ENCODE measurements at regions not wholly inside any gene's neighbourhood (a gene's known extent, or its start where the extent isn't known, plus 50 kb on each side); places are given as distances from the start of the nearest gene placed in this dataset.

- Mint-ChIP-seq H3K4me1 (no peaks in the 10 kb centered on the region), H3K4me3 (no peak overlapping the region), H3K36me3 (no peaks in the 10 kb centered on the region), H3K27me3 (no peaks in the 10 kb centered on the region), H3K9me3 (peaks cover 2 to 13% (median 5%) of the 10 kb centered on the region in 3 donors), H3K27ac (no peak overlapping the region)
These were observed 366.7 kb upstream of the IRX4 start for GRCh38 chr5:2249442-2249841.

GRCh38 chr5:2249026-2249425 is 366.3 kb upstream of the IRX4 start:
- H3K27me3 Mint-ChIP-seq, result no peaks in the 10 kb centered on the region
- no peak overlapping the region for H3K27ac Mint-ChIP-seq
- peaks cover 2 to 13% (median 4%) of the 10 kb centered on the region in 3 donors for H3K9me3 Mint-ChIP-seq
- H3K4me3 Mint-ChIP-seq, result no peak overlapping the region
- no peaks in the 10 kb centered on the region for H3K4me1 Mint-ChIP-seq
- no peaks in the 10 kb centered on the region for H3K36me3 Mint-ChIP-seq

- H3K36me3 Mint-ChIP-seq, result no peaks in the 10 kb centered on the region
- peaks cover 2 to 7% (median 5%) of the 10 kb centered on the region in 3 donors for H3K9me3 Mint-ChIP-seq
- H3K4me1 Mint-ChIP-seq, result peaks cover 0 to 1% (median 0%) of the 10 kb centered on the region in 3 donors
- H3K4me3 Mint-ChIP-seq, result no peak overlapping the region
- H3K27me3 Mint-ChIP-seq, result no peaks in the 10 kb centered on the region
- H3K27ac Mint-ChIP-seq, result no peak overlapping the region
These were observed 359.8 kb upstream of the IRX4 start for GRCh38 chr5:2242539-2242938.

- Mint-ChIP-seq H3K27ac (no peak overlapping the region), H3K27me3 (no peaks in the 10 kb centered on the region), H3K36me3 (peaks cover 1% of the 10 kb centered on the region)
These were observed 359.1 kb upstream of the IRX4 start for GRCh38 chr5:2241842-2242241.

GRCh38 chr5:2240118-2240904 is 357.6 kb upstream of the IRX4 start:
- H3K4me3 Mint-ChIP-seq, result no peak overlapping the region
- H3K4me1 Mint-ChIP-seq, result peaks cover 0 to 1% (median 0%) of the 10 kb centered on the region in 3 donors
- H3K27ac Mint-ChIP-seq, result no peak overlapping the region
- H3K9me3 Mint-ChIP-seq, result peaks cover 3 to 20% (median 8%) of the 10 kb centered on the region in 3 donors
- H3K27me3 Mint-ChIP-seq, result no peaks in the 10 kb centered on the region
- peaks cover 1% of the 10 kb centered on the region for H3K36me3 Mint-ChIP-seq

More at GRCh38 chr5:2241842-2242241, 359.1 kb upstream of the IRX4 start:
- peaks cover 0 to 1% (median 0%) of the 10 kb centered on the region in 3 donors for H3K4me1 Mint-ChIP-seq
- no peak overlapping the region for H3K4me3 Mint-ChIP-seq
- peaks cover 1 to 8% (median 7%) of the 10 kb centered on the region in 3 donors for H3K9me3 Mint-ChIP-seq

- no peak overlapping the region for H3K4me3 Mint-ChIP-seq
- H3K4me1 Mint-ChIP-seq, result peaks cover 0 to 1% (median 0%) of the 10 kb centered on the region in 3 donors
- H3K27ac Mint-ChIP-seq, result no peak overlapping the region
- peaks cover 3% of the 10 kb centered on the region for H3K36me3 Mint-ChIP-seq
- H3K9me3 Mint-ChIP-seq, result peaks cover 9 to 25% (median 10%) of the 10 kb centered on the region in 3 donors
- no peaks in the 10 kb centered on the region for H3K27me3 Mint-ChIP-seq
These were observed 356.6 kb upstream of the IRX4 start for GRCh38 chr5:2239201-2239910.

- Mint-ChIP-seq H3K4me1 (peaks cover 0 to 1% (median 0%) of the 10 kb centered on the region in 3 donors), H3K36me3 (peaks cover 3% of the 10 kb centered on the region), H3K4me3 (no peak overlapping the region), H3K27ac (no peak overlapping the region), H3K9me3 (peaks cover 9 to 31% (median 10%) of the 10 kb centered on the region in 3 donors), H3K27me3 (no peaks in the 10 kb centered on the region)
These were observed 356.0 kb upstream of the IRX4 start for GRCh38 chr5:2238732-2239131.

GRCh38 chr5:2227433-2227832 is 344.7 kb upstream of the IRX4 start:
- Mint-ChIP-seq H3K36me3 (no peaks in the 10 kb centered on the region), H3K27me3 (peaks cover 3% of the 10 kb centered on the region), H3K9me3 (peaks cover 0 to 3% (median 0%) of the 10 kb centered on the region in 3 donors), H3K27ac (no peak overlapping the region), H3K4me1 (no peaks in the 10 kb centered on the region), H3K4me3 (no peak overlapping the region)

- Mint-ChIP-seq H3K36me3 (no peaks in the 10 kb centered on the region), H3K27ac (no peak overlapping the region), H3K4me1 (no peaks in the 10 kb centered on the region), H3K9me3 (peaks cover 0 to 3% (median 0%) of the 10 kb centered on the region in 3 donors), H3K4me3 (no peak overlapping the region), H3K27me3 (peaks cover 3% of the 10 kb centered on the region)
These were observed 342.0 kb upstream of the IRX4 start for GRCh38 chr5:2224689-2225088.

GRCh38 chr5:2223303-2223702 is 340.6 kb upstream of the IRX4 start:
- peaks cover 0 to 3% (median 0%) of the 10 kb centered on the region in 3 donors for H3K9me3 Mint-ChIP-seq
- no peak overlapping the region for H3K4me3 Mint-ChIP-seq
- no peaks in the 10 kb centered on the region for H3K4me1 Mint-ChIP-seq
- no peaks in the 10 kb centered on the region for H3K36me3 Mint-ChIP-seq
- H3K27ac Mint-ChIP-seq, result no peak overlapping the region
- peaks cover 3% of the 10 kb centered on the region for H3K27me3 Mint-ChIP-seq

GRCh38 chr5:2222246-2222992 is 339.7 kb upstream of the IRX4 start:
- H3K9me3 Mint-ChIP-seq, result peaks cover 0 to 3% (median 0%) of the 10 kb centered on the region in 3 donors
- no peaks in the 10 kb centered on the region for H3K36me3 Mint-ChIP-seq
- no peak overlapping the region for H3K4me3 Mint-ChIP-seq
- peaks cover 2% of the 10 kb centered on the region for H3K27me3 Mint-ChIP-seq
- no peak overlapping the region for H3K27ac Mint-ChIP-seq
- no peaks in the 10 kb centered on the region for H3K4me1 Mint-ChIP-seq

- Mint-ChIP-seq H3K27ac (no peak overlapping the region), H3K9me3 (peaks cover 0 to 3% (median 0%) of the 10 kb centered on the region in 3 donors), H3K4me1 (no peaks in the 10 kb centered on the region), H3K36me3 (no peaks in the 10 kb centered on the region), H3K27me3 (peaks cover 2% of the 10 kb centered on the region), H3K4me3 (no peak overlapping the region)
These were observed 338.7 kb upstream of the IRX4 start for GRCh38 chr5:2221450-2221849.

- no peaks in the 10 kb centered on the region for H3K36me3 Mint-ChIP-seq
- no peaks in the 10 kb centered on the region for H3K4me1 Mint-ChIP-seq
- H3K27me3 Mint-ChIP-seq, result peaks cover 2% of the 10 kb centered on the region
- H3K4me3 Mint-ChIP-seq, result no peak overlapping the region
- no peak overlapping the region for H3K27ac Mint-ChIP-seq
- peaks cover 0 to 3% (median 0%) of the 10 kb centered on the region in 3 donors for H3K9me3 Mint-ChIP-seq
These were observed 338.0 kb upstream of the IRX4 start for GRCh38 chr5:2220741-2221140.

- H3K4me1 Mint-ChIP-seq, result no peaks in the 10 kb centered on the region
- peaks cover 0 to 3% (median 0%) of the 10 kb centered on the region in 3 donors for H3K9me3 Mint-ChIP-seq
- no peaks in the 10 kb centered on the region for H3K36me3 Mint-ChIP-seq
- peaks cover 2% of the 10 kb centered on the region for H3K27me3 Mint-ChIP-seq
- H3K4me3 Mint-ChIP-seq, result no peak overlapping the region
- H3K27ac Mint-ChIP-seq, result no peak overlapping the region
These were observed 336.5 kb upstream of the IRX4 start for GRCh38 chr5:2219149-2219776.

Data from IgD-negative memory B cell (primary cell).